ENCODE measurements at regions not wholly inside any gene's neighbourhood (a gene's known extent, or its start where the extent isn't known, plus 50 kb on each side); places are given as distances from the start of the nearest gene placed in this dataset.

GRCh38 chr5:125470280-125470902 lies 724.0 kb upstream of the ZNF608 start:
- no peaks in the 10 kb centered on the region for H3K36me3 ChIP-seq (ENCODE audit: control insufficient read depth in 4 of 4, insufficient read depth in 3 of 4, low read depth in 1 of 4, low read length in 3 of 4)
- H3K4me1 ChIP-seq (ENCODE audit: control insufficient read depth in 4 of 4, insufficient read depth in 4 of 4, low read length in 3 of 4): no peaks in the 10 kb centered on the region
- H3K27me3 ChIP-seq (ENCODE audit: control insufficient read depth in 4 of 4, insufficient read depth in 4 of 4, low read length in 3 of 4): no peaks in the 10 kb centered on the region
- DNase-seq (ENCODE audit: low spot score): no peak
- H3K9me3 ChIP-seq (ENCODE audit: control insufficient read depth in 4 of 4, low read length in 3 of 4): no peaks in the 10 kb centered on the region
- no peak for TF ChIP-seq ZBTB33 (IDR thresholded peaks at IDR 0.05)
- no peak for TF ChIP-seq EGR1 (IDR thresholded peaks at IDR 0.05; ENCODE audit: low read depth in 2 of 2)
- TF ChIP-seq ATF3 (IDR thresholded peaks at IDR 0.05): no peak
- TF ChIP-seq HNF4A (conservative IDR thresholded peaks at IDR 0.05): no peak
- no peak for TF ChIP-seq RAD21 (IDR thresholded peaks at IDR 0.05)
- TF ChIP-seq RXRA (IDR thresholded peaks at IDR 0.05): no peak
- TF ChIP-seq FOXA2 (IDR thresholded peaks at IDR 0.05): no peak
- no peak for TF ChIP-seq JUND (IDR thresholded peaks at IDR 0.05)
- no peak overlapping the region for H3K9ac ChIP-seq (ENCODE audit: low read depth in 1 of 2, low read length in 2 of 2)
- no peak overlapping the region for H3K27ac ChIP-seq (ENCODE audit: low read depth in 1 of 2, low read length in 2 of 2)
- WGBS: 80% methylated on average over 2 of the region's 2 CpGs
- no peak overlapping the region for H3K4me3 ChIP-seq (ENCODE audit: low read depth in 1 of 3, low read length in 3 of 3)

GRCh38 chr5:125476901-125477585 lies 730.6 kb upstream of the ZNF608 start:
- no peak for TF ChIP-seq RXRA (IDR thresholded peaks at IDR 0.05)
- TF ChIP-seq EGR1 (IDR thresholded peaks at IDR 0.05; ENCODE audit: low read depth in 2 of 2): no peak
- TF ChIP-seq NR2F2 (IDR thresholded peaks at IDR 0.05): no peak
- no peak for TF ChIP-seq SP1 (IDR thresholded peaks at IDR 0.05)
- TF ChIP-seq YY1 (IDR thresholded peaks at IDR 0.05): no peak
- no peak for TF ChIP-seq HNF4A (conservative IDR thresholded peaks at IDR 0.05)
- TF ChIP-seq GABPA (IDR thresholded peaks at IDR 0.05 in 1 of 2, conservative IDR thresholded peaks at IDR 0.05 in 1 of 2): no peak
- no peak for TF ChIP-seq FOXA1 (IDR thresholded peaks at IDR 0.05)
- Histone ChIP-seq H3K4me3 (ENCODE audit: low read depth in 1 of 3, low read length in 3 of 3) (no peak overlapping the region), H3K27me3 (ENCODE audit: control insufficient read depth in 4 of 4, insufficient read depth in 4 of 4, low read length in 3 of 4) (no peaks in the 10 kb centered on the region), H3K36me3 (ENCODE audit: control insufficient read depth in 4 of 4, insufficient read depth in 3 of 4, low read depth in 1 of 4, low read length in 3 of 4) (no peaks in the 10 kb centered on the region), H3K9me3 (ENCODE audit: control insufficient read depth in 4 of 4, low read length in 3 of 4) (no peaks in the 10 kb centered on the region), H3K9ac (ENCODE audit: low read depth in 1 of 2, low read length in 2 of 2) (no peak overlapping the region), H3K4me1 (ENCODE audit: control insufficient read depth in 4 of 4, insufficient read depth in 4 of 4, low read length in 3 of 4) (no peaks in the 10 kb centered on the region), H3K27ac (ENCODE audit: low read depth in 1 of 2, low read length in 2 of 2) (no peak overlapping the region)
- 71% methylated on average over 3 of the region's 3 CpGs for WGBS
- DNase-seq (ENCODE audit: low spot score): no peak

GRCh38 chr5:125477586-125477975 lies 731.1 kb upstream of the ZNF608 start:
- H3K4me1 ChIP-seq (ENCODE audit: control insufficient read depth in 4 of 4, insufficient read depth in 4 of 4, low read length in 3 of 4): no peaks in the 10 kb centered on the region
- no peak for DNase-seq (ENCODE audit: low spot score)
- 76% methylated on average over 1 of the region's 1 CpG for WGBS
- no peak overlapping the region for H3K9ac ChIP-seq (ENCODE audit: low read depth in 1 of 2, low read length in 2 of 2)
- TF ChIP-seq ZBTB33 (IDR thresholded peaks at IDR 0.05) (no peak), SP1 (IDR thresholded peaks at IDR 0.05) (no peak), FOXA2 (IDR thresholded peaks at IDR 0.05) (no peak), GABPA (IDR thresholded peaks at IDR 0.05 in 1 of 2, conservative IDR thresholded peaks at IDR 0.05 in 1 of 2) (no peak), YY1 (IDR thresholded peaks at IDR 0.05) (no peak), FOXA1 (IDR thresholded peaks at IDR 0.05) (no peak), RXRA (IDR thresholded peaks at IDR 0.05) (no peak), ATF3 (IDR thresholded peaks at IDR 0.05) (no peak), RAD21 (IDR thresholded peaks at IDR 0.05) (no peak), TAF1 (conservative IDR thresholded peaks at IDR 0.05) (no peak), REST (IDR thresholded peaks at IDR 0.05) (no peak), EGR1 (IDR thresholded peaks at IDR 0.05; ENCODE audit: low read depth in 2 of 2) (no peak), HNF4G (IDR thresholded peaks at IDR 0.05) (no peak)
- no peaks in the 10 kb centered on the region for H3K27me3 ChIP-seq (ENCODE audit: control insufficient read depth in 4 of 4, insufficient read depth in 4 of 4, low read length in 3 of 4)
- no peak overlapping the region for H3K4me3 ChIP-seq (ENCODE audit: low read depth in 1 of 3, low read length in 3 of 3)
- no peak overlapping the region for H3K27ac ChIP-seq (ENCODE audit: low read depth in 1 of 2, low read length in 2 of 2)
- H3K36me3 ChIP-seq (ENCODE audit: control insufficient read depth in 4 of 4, insufficient read depth in 3 of 4, low read depth in 1 of 4, low read length in 3 of 4): no peaks in the 10 kb centered on the region
- no peaks in the 10 kb centered on the region for H3K9me3 ChIP-seq (ENCODE audit: control insufficient read depth in 4 of 4, low read length in 3 of 4)

All from liver (tissue), 7 donors.